GM12875 (cell line): ENCODE measurements at regions not wholly inside any gene's neighbourhood (a gene's known extent, or its start where the extent isn't known, plus 50 kb on each side); places are given as distances from the start of the nearest gene placed in this dataset.
"Not testable (repeated sequence)": the region's sequence is repeated elsewhere in the genome, so short reads cannot be mapped to it uniquely, and the experiment has no call there.

Source experiments
- H3K4me3 ChIP-seq: one replicate; pipeline ENCODE4 v1.5.1; 2011; ENCODE audit warnings: low read depth, low read length, control low read depth
- CTCF ChIP-seq: IDR thresholded peaks from 2 replicates; pipeline ENCODE4 v1.5.1; 2011; ENCODE audit warnings: low read depth, mild to moderate bottlenecking, control low read depth, inconsistent platforms, low read length, moderate library complexity, borderline replicate concordance; ENCODE audit not compliant: insufficient read depth

GRCh38 chr1:233750139-233750538 is 136.2 kb downstream of the KCNK1 start:
- TF ChIP-seq CTCF = no peak
- H3K4me3 ChIP-seq = no peak overlapping the region

GRCh38 chr1:233759665-233760064 is 144.8 kb upstream of the SLC35F3 start:
- H3K4me3 ChIP-seq = no peak overlapping the region
- no peak for TF ChIP-seq CTCF

- H3K4me3 ChIP-seq = not testable (repeated sequence)
Observed at GRCh38 chr1:233764304-233764703, 140.2 kb upstream of the SLC35F3 start.

- no peak for TF ChIP-seq CTCF
- no peak overlapping the region for H3K4me3 ChIP-seq
Observed at GRCh38 chr1:233777566-233777965, 126.9 kb upstream of the SLC35F3 start.

- no peak for TF ChIP-seq CTCF
- no peak overlapping the region for H3K4me3 ChIP-seq
Observed at GRCh38 chr1:233780049-233780448, 124.4 kb upstream of the SLC35F3 start.

- H3K4me3 ChIP-seq = no peak overlapping the region
- TF ChIP-seq CTCF = no peak
Observed at GRCh38 chr1:233782937-233783586, 121.4 kb upstream of the SLC35F3 start.

GRCh38 chr1:233787599-233787998 is 116.9 kb upstream of the SLC35F3 start:
- no peak for TF ChIP-seq CTCF
- H3K4me3 ChIP-seq = no peak overlapping the region

- TF ChIP-seq CTCF = no peak
Observed at GRCh38 chr1:233788687-233789086, 115.8 kb upstream of the SLC35F3 start.

More at GRCh38 chr1:233788687-233789086, 115.8 kb upstream of the SLC35F3 start:
- H3K4me3 ChIP-seq = no peak overlapping the region
